ENCODE measurements at regions not wholly inside any gene's neighbourhood (a gene's known extent, or its start where the extent isn't known, plus 50 kb on each side); places are given as distances from the start of the nearest gene placed in this dataset.

- DNase-seq (no peak), ATAC-seq (no peak)
- intact Hi-C loops (cut with DNase I): no loop called here
- H3K36me3 ChIP-seq: no peaks in the 10 kb centered on the region
- no peaks in the 10 kb centered on the region for H3K9me3 ChIP-seq
- H3K4me1 ChIP-seq: no peaks in the 10 kb centered on the region
- no peak overlapping the region for H3K4me3 ChIP-seq
- H3K27me3 ChIP-seq (ENCODE audit: low read depth): no peaks in the 10 kb centered on the region
- no peak overlapping the region for H3K27ac ChIP-seq
- no peak for TF ChIP-seq CTCF (IDR thresholded peaks at IDR 0.05)
Measured at GRCh38 chr14:76589246-76589645, 172.0 kb upstream of the VASH1 start.

- ATAC-seq (no peak), DNase-seq (no peak)
- Histone ChIP-seq H3K4me1 (no peaks in the 10 kb centered on the region), H3K9me3 (no peaks in the 10 kb centered on the region), H3K36me3 (no peaks in the 10 kb centered on the region), H3K27ac (no peak overlapping the region), H3K27me3 (ENCODE audit: low read depth) (no peaks in the 10 kb centered on the region), H3K4me3 (no peak overlapping the region)
- intact Hi-C loops (cut with DNase I): no loop called here
- no peak for TF ChIP-seq CTCF (IDR thresholded peaks at IDR 0.05)
Measured at GRCh38 chr14:76591266-76591665, 170.0 kb upstream of the VASH1 start.

GRCh38 chr14:76595266-76595665 is 166.0 kb upstream of the VASH1 start:
- no peak for TF ChIP-seq CTCF (IDR thresholded peaks at IDR 0.05)
- no peak overlapping the region for H3K4me3 ChIP-seq
- H3K27ac ChIP-seq: no peak overlapping the region
- intact Hi-C loops (cut with DNase I): no loop called here
- no peaks in the 10 kb centered on the region for H3K27me3 ChIP-seq (ENCODE audit: low read depth)
- no peak for ATAC-seq
- no peaks in the 10 kb centered on the region for H3K36me3 ChIP-seq
- H3K9me3 ChIP-seq: no peaks in the 10 kb centered on the region
- H3K4me1 ChIP-seq: no peaks in the 10 kb centered on the region
- DNase-seq: no peak

GRCh38 chr14:76597387-76597786 is 163.9 kb upstream of the VASH1 start:
- Histone ChIP-seq H3K9me3 (no peaks in the 10 kb centered on the region), H3K4me3 (no peak overlapping the region), H3K36me3 (no peaks in the 10 kb centered on the region), H3K27me3 (ENCODE audit: low read depth) (no peaks in the 10 kb centered on the region), H3K27ac (no peak overlapping the region), H3K4me1 (no peaks in the 10 kb centered on the region)
- ATAC-seq (no peak), DNase-seq (no peak)
- intact Hi-C loops (cut with DNase I): no loop called here
- TF ChIP-seq CTCF (IDR thresholded peaks at IDR 0.05): no peak

- Histone ChIP-seq H3K36me3 (no peaks in the 10 kb centered on the region), H3K27me3 (ENCODE audit: low read depth) (no peaks in the 10 kb centered on the region), H3K27ac (no peak overlapping the region), H3K9me3 (no peaks in the 10 kb centered on the region), H3K4me3 (no peak overlapping the region), H3K4me1 (no peaks in the 10 kb centered on the region)
- no peak for ATAC-seq
- no peak for DNase-seq
- intact Hi-C loops (cut with DNase I): no loop called here
- TF ChIP-seq CTCF (IDR thresholded peaks at IDR 0.05): no peak
Measured at GRCh38 chr14:76599141-76599540, 162.1 kb upstream of the VASH1 start.
